Gastrocnemius medialis (tissue), 4 donors: ENCODE measurements at regions not wholly inside any gene's neighbourhood (a gene's known extent, or its start where the extent isn't known, plus 50 kb on each side); places are given as distances from the start of the nearest gene placed in this dataset.

ENCODE experiments used
- POLR2A ChIP-seq, 2 donors: fragments of 450-650 bp; IDR thresholded peaks; one replicate each; pipeline ENCODE4 v1.6.1; 2017; ENCODE audit warnings: antibody characterized with exemption in 2 of 2, mild to moderate bottlenecking in 2 of 2, moderate library complexity in 2 of 2
- TF ChIP-seq, protein P1 (sequence below), 5 experiments: fragments of 450-650 bp in 3 of 5; fragments of 200-600 bp in 2 of 5; sonication (generic) in 2 of 5; IDR thresholded peaks in 4 of 5; conservative IDR thresholded peaks in 1 of 5; 1 replicate in 4 of 5; 2 replicates in 1 of 5; pipeline ENCODE4 v1.5.1; 2016 to 2019; ENCODE audit warnings: antibody characterized with exemption in 5 of 5, mild to moderate bottlenecking in 3 of 5, moderate library complexity in 3 of 5

DNA sequence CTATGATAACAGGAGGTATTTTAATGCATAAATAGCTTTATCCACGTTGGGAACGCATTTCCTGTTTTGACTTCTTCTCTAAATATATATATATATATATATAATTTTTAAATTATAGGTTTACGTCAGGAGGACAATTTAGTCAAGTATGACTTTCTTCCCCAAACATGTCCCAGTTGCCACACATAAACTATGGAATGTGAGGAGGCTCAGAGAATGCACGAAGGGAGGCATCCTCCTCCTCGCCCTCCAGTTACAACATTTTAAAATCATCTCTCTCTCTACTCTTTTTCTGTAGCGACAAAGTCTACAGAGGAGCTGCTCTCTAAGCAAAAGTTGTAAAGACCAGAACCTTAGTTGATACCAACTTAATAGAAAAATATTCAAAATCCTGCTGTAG lies 106.9 kb upstream of the LYZL1 start:
- no peak for TF ChIP-seq POLR2A (IDR thresholded peaks at IDR 0.05)
- TF ChIP-seq, protein P1, sequence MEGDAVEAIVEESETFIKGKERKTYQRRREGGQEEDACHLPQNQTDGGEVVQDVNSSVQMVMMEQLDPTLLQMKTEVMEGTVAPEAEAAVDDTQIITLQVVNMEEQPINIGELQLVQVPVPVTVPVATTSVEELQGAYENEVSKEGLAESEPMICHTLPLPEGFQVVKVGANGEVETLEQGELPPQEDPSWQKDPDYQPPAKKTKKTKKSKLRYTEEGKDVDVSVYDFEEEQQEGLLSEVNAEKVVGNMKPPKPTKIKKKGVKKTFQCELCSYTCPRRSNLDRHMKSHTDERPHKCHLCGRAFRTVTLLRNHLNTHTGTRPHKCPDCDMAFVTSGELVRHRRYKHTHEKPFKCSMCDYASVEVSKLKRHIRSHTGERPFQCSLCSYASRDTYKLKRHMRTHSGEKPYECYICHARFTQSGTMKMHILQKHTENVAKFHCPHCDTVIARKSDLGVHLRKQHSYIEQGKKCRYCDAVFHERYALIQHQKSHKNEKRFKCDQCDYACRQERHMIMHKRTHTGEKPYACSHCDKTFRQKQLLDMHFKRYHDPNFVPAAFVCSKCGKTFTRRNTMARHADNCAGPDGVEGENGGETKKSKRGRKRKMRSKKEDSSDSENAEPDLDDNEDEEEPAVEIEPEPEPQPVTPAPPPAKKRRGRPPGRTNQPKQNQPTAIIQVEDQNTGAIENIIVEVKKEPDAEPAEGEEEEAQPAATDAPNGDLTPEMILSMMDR (IDR thresholded peaks at IDR 0.05 in 4 of 5, conservative IDR thresholded peaks at IDR 0.05 in 1 of 5): no peak
